ENCODE measurements at regions not wholly inside any gene's neighbourhood (a gene's known extent, or its start where the extent isn't known, plus 50 kb on each side); places are given as distances from the start of the nearest gene placed in this dataset.

DNA sequence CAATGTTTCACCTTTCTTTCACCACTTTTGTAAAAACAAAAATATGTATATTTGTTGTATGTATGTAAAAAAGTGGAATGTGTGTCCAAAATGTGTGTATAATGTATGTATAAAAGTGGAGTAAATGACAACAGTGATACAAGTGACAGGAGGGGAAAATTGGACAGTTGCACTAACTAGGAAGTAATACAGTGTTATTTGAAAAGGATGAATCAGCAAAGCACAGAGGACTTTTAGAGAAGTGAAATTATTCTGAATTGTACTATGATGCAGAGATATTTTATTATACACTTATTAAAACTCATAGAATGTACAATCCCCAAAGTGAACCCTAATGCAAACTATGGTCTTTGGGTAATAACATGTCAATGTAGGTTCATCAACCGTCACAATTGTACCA, 331.3 kb upstream of the CNTNAP5 start:
- TF ChIP-seq CTCF (IDR thresholded peaks at IDR 0.05) = no peak
- TF ChIP-seq POLR2A (IDR thresholded peaks at IDR 0.05) = no peak
- TF ChIP-seq EP300 (IDR thresholded peaks at IDR 0.05) = no peak

Measured in ovary (tissue), 3 donors.